ENCODE measurements at regions not wholly inside any gene's neighbourhood (a gene's known extent, or its start where the extent isn't known, plus 50 kb on each side); places are given as distances from the start of the nearest gene placed in this dataset.

DNA sequence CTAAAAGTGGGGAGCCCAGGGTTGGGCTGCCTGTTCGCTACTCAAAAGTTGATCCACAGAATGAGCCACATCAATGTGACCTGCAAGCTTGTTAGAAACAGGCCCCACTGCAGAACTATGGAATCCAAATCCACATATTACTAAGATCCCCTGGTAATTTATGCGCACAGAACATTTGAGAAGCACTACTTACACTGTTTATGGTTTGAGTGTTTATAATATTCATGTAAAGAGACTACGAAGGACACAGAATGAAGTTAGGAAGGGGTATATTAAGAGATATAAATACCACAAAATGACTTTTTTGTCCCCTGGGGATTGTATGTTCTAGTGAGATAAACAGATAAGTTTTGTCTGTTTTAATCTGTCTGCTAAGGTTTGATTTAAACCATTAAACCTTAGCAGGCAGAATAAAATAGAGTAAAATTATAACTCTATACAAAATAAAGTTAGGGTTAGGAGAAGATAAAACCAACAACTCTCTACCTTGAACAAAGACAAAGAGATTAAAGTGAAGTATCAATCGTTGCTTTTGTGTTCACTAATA is 666.9 kb upstream of the SOX9 start:
- no peak for TF ChIP-seq GTF2I (CRISPR knock-in tag; conservative IDR thresholded peaks at IDR 0.05)
- TF ChIP-seq, protein P1, sequence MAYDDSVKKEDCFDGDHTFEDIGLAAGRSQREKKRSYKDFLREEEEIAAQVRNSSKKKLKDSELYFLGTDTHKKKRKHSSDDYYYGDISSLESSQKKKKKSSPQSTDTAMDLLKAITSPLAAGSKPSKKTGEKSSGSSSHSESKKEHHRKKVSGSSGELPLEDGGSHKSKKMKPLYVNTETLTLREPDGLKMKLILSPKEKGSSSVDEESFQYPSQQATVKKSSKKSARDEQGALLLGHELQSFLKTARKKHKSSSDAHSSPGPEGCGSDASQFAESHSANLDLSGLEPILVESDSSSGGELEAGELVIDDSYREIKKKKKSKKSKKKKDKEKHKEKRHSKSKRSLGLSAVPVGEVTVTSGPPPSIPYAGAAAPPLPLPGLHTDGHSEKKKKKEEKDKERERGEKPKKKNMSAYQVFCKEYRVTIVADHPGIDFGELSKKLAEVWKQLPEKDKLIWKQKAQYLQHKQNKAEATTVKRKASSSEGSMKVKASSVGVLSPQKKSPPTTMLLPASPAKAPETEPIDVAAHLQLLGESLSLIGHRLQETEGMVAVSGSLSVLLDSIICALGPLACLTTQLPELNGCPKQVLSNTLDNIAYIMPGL (CRISPR knock-in tag; IDR thresholded peaks at IDR 0.05) = no peak
- TF ChIP-seq, protein P2, sequence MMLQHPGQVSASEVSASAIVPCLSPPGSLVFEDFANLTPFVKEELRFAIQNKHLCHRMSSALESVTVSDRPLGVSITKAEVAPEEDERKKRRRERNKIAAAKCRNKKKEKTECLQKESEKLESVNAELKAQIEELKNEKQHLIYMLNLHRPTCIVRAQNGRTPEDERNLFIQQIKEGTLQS (CRISPR knock-in tag; conservative IDR thresholded peaks at IDR 0.05) = no peak
- TF ChIP-seq, protein P3, sequence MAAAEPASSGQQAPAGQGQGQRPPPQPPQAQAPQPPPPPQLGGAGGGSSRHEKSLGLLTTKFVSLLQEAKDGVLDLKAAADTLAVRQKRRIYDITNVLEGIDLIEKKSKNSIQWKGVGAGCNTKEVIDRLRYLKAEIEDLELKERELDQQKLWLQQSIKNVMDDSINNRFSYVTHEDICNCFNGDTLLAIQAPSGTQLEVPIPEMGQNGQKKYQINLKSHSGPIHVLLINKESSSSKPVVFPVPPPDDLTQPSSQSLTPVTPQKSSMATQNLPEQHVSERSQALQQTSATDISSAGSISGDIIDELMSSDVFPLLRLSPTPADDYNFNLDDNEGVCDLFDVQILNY (CRISPR knock-in tag; IDR thresholded peaks at IDR 0.05) = no peak
- no peak for TF ChIP-seq NR1H2 (CRISPR knock-in tag; IDR thresholded peaks at IDR 0.05)
- no peak for TF ChIP-seq TCF7 (CRISPR knock-in tag; IDR thresholded peaks at IDR 0.05; ENCODE audit: low read depth)
- TF ChIP-seq TEAD4 (CRISPR knock-in tag; IDR thresholded peaks at IDR 0.05) = no peak
- TF ChIP-seq ZNF671 (CRISPR knock-in tag; IDR thresholded peaks at IDR 0.05) = no peak
- TF ChIP-seq SMAD4 (CRISPR knock-in tag; IDR thresholded peaks at IDR 0.05) = no peak
- TF ChIP-seq, protein P4, sequence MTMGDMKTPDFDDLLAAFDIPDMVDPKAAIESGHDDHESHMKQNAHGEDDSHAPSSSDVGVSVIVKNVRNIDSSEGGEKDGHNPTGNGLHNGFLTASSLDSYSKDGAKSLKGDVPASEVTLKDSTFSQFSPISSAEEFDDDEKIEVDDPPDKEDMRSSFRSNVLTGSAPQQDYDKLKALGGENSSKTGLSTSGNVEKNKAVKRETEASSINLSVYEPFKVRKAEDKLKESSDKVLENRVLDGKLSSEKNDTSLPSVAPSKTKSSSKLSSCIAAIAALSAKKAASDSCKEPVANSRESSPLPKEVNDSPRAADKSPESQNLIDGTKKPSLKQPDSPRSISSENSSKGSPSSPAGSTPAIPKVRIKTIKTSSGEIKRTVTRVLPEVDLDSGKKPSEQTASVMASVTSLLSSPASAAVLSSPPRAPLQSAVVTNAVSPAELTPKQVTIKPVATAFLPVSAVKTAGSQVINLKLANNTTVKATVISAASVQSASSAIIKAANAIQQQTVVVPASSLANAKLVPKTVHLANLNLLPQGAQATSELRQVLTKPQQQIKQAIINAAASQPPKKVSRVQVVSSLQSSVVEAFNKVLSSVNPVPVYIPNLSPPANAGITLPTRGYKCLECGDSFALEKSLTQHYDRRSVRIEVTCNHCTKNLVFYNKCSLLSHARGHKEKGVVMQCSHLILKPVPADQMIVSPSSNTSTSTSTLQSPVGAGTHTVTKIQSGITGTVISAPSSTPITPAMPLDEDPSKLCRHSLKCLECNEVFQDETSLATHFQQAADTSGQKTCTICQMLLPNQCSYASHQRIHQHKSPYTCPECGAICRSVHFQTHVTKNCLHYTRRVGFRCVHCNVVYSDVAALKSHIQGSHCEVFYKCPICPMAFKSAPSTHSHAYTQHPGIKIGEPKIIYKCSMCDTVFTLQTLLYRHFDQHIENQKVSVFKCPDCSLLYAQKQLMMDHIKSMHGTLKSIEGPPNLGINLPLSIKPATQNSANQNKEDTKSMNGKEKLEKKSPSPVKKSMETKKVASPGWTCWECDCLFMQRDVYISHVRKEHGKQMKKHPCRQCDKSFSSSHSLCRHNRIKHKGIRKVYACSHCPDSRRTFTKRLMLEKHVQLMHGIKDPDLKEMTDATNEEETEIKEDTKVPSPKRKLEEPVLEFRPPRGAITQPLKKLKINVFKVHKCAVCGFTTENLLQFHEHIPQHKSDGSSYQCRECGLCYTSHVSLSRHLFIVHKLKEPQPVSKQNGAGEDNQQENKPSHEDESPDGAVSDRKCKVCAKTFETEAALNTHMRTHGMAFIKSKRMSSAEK (CRISPR knock-in tag; IDR thresholded peaks at IDR 0.05; ENCODE audit: borderline replicate concordance) = no peak
- TF ChIP-seq ZNF219 (CRISPR knock-in tag; IDR thresholded peaks at IDR 0.05; ENCODE audit: borderline replicate concordance) = no peak
- TF ChIP-seq ETV6 (CRISPR knock-in tag; IDR thresholded peaks at IDR 0.05) = no peak
- TF ChIP-seq ZNF232 (CRISPR knock-in tag; IDR thresholded peaks at IDR 0.05) = no peak
- no peak for TF ChIP-seq OVOL2 (CRISPR knock-in tag; IDR thresholded peaks at IDR 0.05; ENCODE audit: borderline replicate concordance)
- TF ChIP-seq, protein P5, sequence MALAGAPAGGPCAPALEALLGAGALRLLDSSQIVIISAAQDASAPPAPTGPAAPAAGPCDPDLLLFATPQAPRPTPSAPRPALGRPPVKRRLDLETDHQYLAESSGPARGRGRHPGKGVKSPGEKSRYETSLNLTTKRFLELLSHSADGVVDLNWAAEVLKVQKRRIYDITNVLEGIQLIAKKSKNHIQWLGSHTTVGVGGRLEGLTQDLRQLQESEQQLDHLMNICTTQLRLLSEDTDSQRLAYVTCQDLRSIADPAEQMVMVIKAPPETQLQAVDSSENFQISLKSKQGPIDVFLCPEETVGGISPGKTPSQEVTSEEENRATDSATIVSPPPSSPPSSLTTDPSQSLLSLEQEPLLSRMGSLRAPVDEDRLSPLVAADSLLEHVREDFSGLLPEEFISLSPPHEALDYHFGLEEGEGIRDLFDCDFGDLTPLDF (CRISPR knock-in tag; IDR thresholded peaks at IDR 0.05) = no peak
- no peak for TF ChIP-seq ATF1 (CRISPR knock-in tag; IDR thresholded peaks at IDR 0.05)
- TF ChIP-seq KAT7 (CRISPR knock-in tag; IDR thresholded peaks at IDR 0.05; ENCODE audit: borderline replicate concordance) = no peak
- TF ChIP-seq, protein P6, sequence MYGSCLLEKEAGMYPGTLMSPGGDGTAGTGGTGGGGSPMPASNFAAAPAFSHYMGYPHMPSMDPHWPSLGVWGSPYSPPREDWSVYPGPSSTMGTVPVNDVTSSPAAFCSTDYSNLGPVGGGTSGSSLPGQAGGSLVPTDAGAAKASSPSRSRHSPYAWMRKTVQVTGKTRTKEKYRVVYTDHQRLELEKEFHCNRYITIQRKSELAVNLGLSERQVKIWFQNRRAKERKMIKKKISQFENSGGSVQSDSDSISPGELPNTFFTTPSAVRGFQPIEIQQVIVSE (CRISPR knock-in tag; IDR thresholded peaks at IDR 0.05; ENCODE audit: borderline replicate concordance) = no peak
- no peak for TF ChIP-seq JAZF1 (CRISPR knock-in tag; IDR thresholded peaks at IDR 0.05)
- no peak overlapping the region for H3K4me3 Mint-ChIP-seq
- ChIA-PET CTCF (no interaction called here), POLR2A (no interaction called here)
- H3K9me3 Mint-ChIP-seq = peaks cover 4% of the 10 kb centered on the region; the same call in 1 of the 2 replicates
- DNase-seq (ENCODE audit: low spot score) (no peak), ATAC-seq (no peak)
- H3K27me3 Mint-ChIP-seq (ENCODE audit: low read depth) = no peaks in the 10 kb centered on the region
- no peaks in the 10 kb centered on the region; the same call in 1 of the 2 replicates for H3K4me1 Mint-ChIP-seq
- no peak overlapping the region for H3K27ac Mint-ChIP-seq
- no peaks in the 10 kb centered on the region for H3K36me3 Mint-ChIP-seq
